SK-N-SH (cell line): ENCODE measurements at regions not wholly inside any gene's neighbourhood (a gene's known extent, or its start where the extent isn't known, plus 50 kb on each side); places are given as distances from the start of the nearest gene placed in this dataset.

ENCODE experiments used
- CTCF ChIA-PET: fragments of 300-600, 350-600 bp; formaldehyde crosslinking; extraction: SDS; loops from one replicate; lab custom pipeline; 2021; lab: Yijun Ruan, JAX
- POLR2A ChIA-PET: fragments of 350-600 bp; sonication (Branson Sonifier 250); formaldehyde crosslinking; extraction: SDS; loops from one replicate; lab custom pipeline; 2020; ENCODE audit warnings: antibody characterized with exemption, inconsistent platforms; lab: Yijun Ruan, JAX
- DNase-seq: peaks from one replicate; pipeline ENCODE4 v3.0.0; 2012
- H2AFZ ChIP-seq: fragments of 200-600 bp; sonication (generic); 2 replicates; pipeline ENCODE4 v1.8.1; 2016; ENCODE audit warnings: antibody characterized with exemption, mild to moderate bottlenecking, low read depth
- H3F3A ChIP-seq: fragments of 200-600 bp; sonication (generic); replicated peaks from 2 replicates; pipeline ENCODE3; 2016; ENCODE audit warnings: antibody characterized with exemption, mild to moderate bottlenecking; ENCODE audit not compliant: insufficient read depth
- H3K27ac ChIP-seq, 2 experiments: fragments of 200-500 bp in 1 of 2; fragments of 200-600 bp in 1 of 2; sonication (Bioruptor generic) in 1 of 2; sonication (generic), shearing (Covaris generic) in 1 of 2; 2 replicates each; pipeline versions ENCODE4 v1.5.1 to v1.6.1; 2014 to 2016; ENCODE audit warnings: low read depth in 2 of 2, inconsistent platforms in 1 of 2, low read length in 1 of 2, mild to moderate bottlenecking in 1 of 2, mixed read lengths in 1 of 2
- H3K27me3 ChIP-seq: fragments of 200-600 bp; sonication (generic), shearing (Covaris generic); 2 replicates; pipeline ENCODE4 v1.6.1; 2016; ENCODE audit warnings: mixed run types; ENCODE audit not compliant: insufficient read depth
- H3K36me3 ChIP-seq, 2 experiments: fragments of 200-500 bp in 1 of 2; fragments of 200-600 bp in 1 of 2; sonication (Bioruptor generic) in 1 of 2; sonication (generic) in 1 of 2; replicated peaks in 1 of 2; 2 replicates each; pipeline versions ENCODE3 to v1.5.1; 2014 to 2016; ENCODE audit warnings: low read length in 1 of 2, mild to moderate bottlenecking in 1 of 2; ENCODE audit not compliant: insufficient read depth in 2 of 2, control insufficient read depth in 1 of 2
- H3K4me1 ChIP-seq, 2 experiments: fragments of 200-500 bp in 1 of 2; fragments of 200-600 bp in 1 of 2; sonication (Bioruptor generic) in 1 of 2; sonication (generic), shearing (Covaris generic) in 1 of 2; 2 replicates each; pipeline versions ENCODE4 v1.5.1 to v1.6.1; 2014 to 2016; ENCODE audit warnings: low read depth in 1 of 2, low read length in 1 of 2, mixed run types in 1 of 2; ENCODE audit not compliant: insufficient read depth in 2 of 2, control insufficient read depth in 1 of 2
- H3K4me2 ChIP-seq: fragments of 200-600 bp; sonication (generic), shearing (Covaris generic); 2 replicates; pipeline ENCODE4 v1.6.1; 2017; ENCODE audit warnings: mixed run types
- H3K4me3 ChIP-seq, 2 experiments: fragments of 200-500 bp in 1 of 2; fragments of 200-600 bp in 1 of 2; sonication (Bioruptor generic) in 1 of 2; sonication (generic), shearing (Covaris generic) in 1 of 2; 2 replicates each; pipeline versions ENCODE4 v1.5.1 to v1.8.1; 2014 to 2016; ENCODE audit warnings: low read depth in 2 of 2, inconsistent platforms in 1 of 2, low read length in 1 of 2, mild to moderate bottlenecking in 1 of 2, mixed read lengths in 1 of 2, moderate library complexity in 1 of 2
- H3K79me2 ChIP-seq: fragments of 200-600 bp; sonication (generic); 2 replicates; pipeline ENCODE4 v1.8.1; 2017; ENCODE audit warnings: mild to moderate bottlenecking; ENCODE audit not compliant: insufficient read depth
- H3K9ac ChIP-seq: fragments of 200-600 bp; sonication (generic); 2 replicates; pipeline ENCODE4 v1.6.1; 2017; ENCODE audit warnings: mixed run types
- H3K9me2 ChIP-seq: fragments of 200-600 bp; sonication (generic); 2 replicates; pipeline ENCODE4 v1.6.1; 2017; ENCODE audit warnings: mixed run types
- H3K9me3 ChIP-seq: fragments of 200-600 bp; sonication (generic); 2 replicates; pipeline ENCODE4 v1.6.1; 2017; ENCODE audit warnings: mixed run types, mild to moderate bottlenecking, moderate library complexity
- H4K20me1 ChIP-seq: fragments of 200-600 bp; sonication (generic); 2 replicates; pipeline ENCODE4 v1.6.1; 2017; ENCODE audit warnings: mild to moderate bottlenecking, mixed run types; ENCODE audit not compliant: insufficient read depth
- EP300 ChIP-seq, 2 experiments: IDR thresholded peaks; 2 replicates each; pipeline versions ENCODE4 v1.4.0 to v1.6.1; 2012; ENCODE audit warnings: borderline replicate concordance in 1 of 2, low read depth in 1 of 2, low read length in 1 of 2
- FOXM1 ChIP-seq: IDR thresholded peaks from 2 replicates; pipeline ENCODE4 v1.4.0; 2012; ENCODE audit warnings: low read depth, mild to moderate bottlenecking
- JUND ChIP-seq: IDR thresholded peaks from 2 replicates; pipeline ENCODE4 v1.4.0; 2012
- MEF2A ChIP-seq: IDR thresholded peaks from 2 replicates; pipeline ENCODE4 v1.4.0; 2012; ENCODE audit warnings: low read depth, borderline replicate concordance
- NFIC ChIP-seq: IDR thresholded peaks from 2 replicates; pipeline ENCODE4 v1.4.0; 2012; ENCODE audit warnings: borderline replicate concordance
- PBX3 ChIP-seq: IDR thresholded peaks from 2 replicates; pipeline ENCODE4; 2012
- POLR2AphosphoS5 ChIP-seq: IDR thresholded peaks from 2 replicates; pipeline ENCODE4 v1.6.1; 2012; ENCODE audit warnings: low read depth, low read length
- RCOR1 ChIP-seq: fragments of 150-350 bp; IDR thresholded peaks from 2 replicates; pipeline ENCODE4 v1.6.1; 2017; ENCODE audit warnings: antibody characterized with exemption, low read length
- REST ChIP-seq: IDR thresholded peaks from 2 replicates; pipeline ENCODE4 v1.6.1; 2012; ENCODE audit warnings: mild to moderate bottlenecking, low read depth, low read length, moderate library complexity
- RXRA ChIP-seq: IDR thresholded peaks from 2 replicates; pipeline ENCODE4 v1.4.0; 2012; ENCODE audit warnings: low read depth, mild to moderate bottlenecking, borderline replicate concordance
- SIN3A ChIP-seq: IDR thresholded peaks from 2 replicates; pipeline ENCODE4 v1.6.1; 2012; ENCODE audit warnings: low read depth, mild to moderate bottlenecking, low read length, moderate library complexity, borderline replicate concordance
- SMC3 ChIP-seq: IDR thresholded peaks from 2 replicates; pipeline ENCODE4 v1.6.1; 2012; ENCODE audit warnings: low read depth, low read length, improper control_type of control experiment
- TCF12 ChIP-seq: IDR thresholded peaks from 2 replicates; pipeline ENCODE4 v1.4.0; 2012
- TEAD4 ChIP-seq: IDR thresholded peaks from 2 replicates; pipeline ENCODE4 v1.4.0; 2012; ENCODE audit warnings: mild to moderate bottlenecking, borderline replicate concordance; ENCODE audit not compliant: insufficient read depth
- WGBS: methylation state at CpG from one replicate; pipeline ENCODE4 v1.1.6; 2017; ENCODE audit warnings: low lambda C conversion rate; 5-methylcytosine and 5-hydroxymethylcytosine counted together

- peak overlapping the region; percentile 43; the same call in 1 of the 2 replicates for H3K9ac ChIP-seq
- 32% methylated on average over 6 of the region's 6 CpGs for WGBS
- no peaks in the 10 kb centered on the region for H3K79me2 ChIP-seq
- no peak overlapping the region; the same call in 1 of the 2 replicates for H2AFZ ChIP-seq
- H3K9me2 ChIP-seq = no peaks in the 10 kb centered on the region
- POLR2A ChIA-PET = no interaction called here
- no peak overlapping the region for H3K4me3 ChIP-seq
- no peak overlapping the region; the same call in 1 of the 2 replicates for H3K4me2 ChIP-seq
- H3K36me3 ChIP-seq = no peaks in the 10 kb centered on the region
- TF ChIP-seq SIN3A (0 out of 2 replicates have a peak, but pooled peaks have one; percentile 38), TEAD4 (peak; percentile 45; the same call in 1 of the 2 replicates), SMC3 (no peak), RXRA (peak; percentile 92), JUND (peak; percentile 62), PBX3 (peak; percentile 87), POLR2AphosphoS5 (peak; percentile 61), MEF2A (no peak; the same call in 1 of the 2 replicates), NFIC (peak; percentile 25), REST (no peak), EP300 (IDR thresholded peaks at IDR 0.05; ENCODE audit: borderline replicate concordance in 1 of 2, low read depth in 1 of 2, low read length in 1 of 2) (peak; percentile 62 to 88), FOXM1 (peak; percentile 79), RCOR1 (no peak), TCF12 (peak; percentile 75)
- TF ChIP-seq, all 33 proteins: peak for 10
- H3K9me3 ChIP-seq = no peaks in the 10 kb centered on the region
- H3F3A ChIP-seq = peaks cover 35% of the 10 kb centered on the region
- CTCF ChIA-PET = interaction anchor here (0.7 kb wide), 1 partner anchor 9 kb away, joined by 3 read pairs; no protein-coding TSS in a partner anchor
- H3K27ac ChIP-seq = peak overlapping the region; percentile 85 to 95
- no peak for DNase-seq
- no peaks in the 10 kb centered on the region for H4K20me1 ChIP-seq
- H3K27me3 ChIP-seq = no peaks in the 10 kb centered on the region
- peaks cover 13 to 34% of the 10 kb centered on the region in 2 experiments for H3K4me1 ChIP-seq
These were observed 73.6 kb upstream of the COL5A2 start for GRCh38 chr2:189252991-189253675.
